NCI-H748 (cell line): ENCODE measurements at regions not wholly inside any gene's neighbourhood (a gene's known extent, or its start where the extent isn't known, plus 50 kb on each side); places are given as distances from the start of the nearest gene placed in this dataset.
"Not testable (repeated sequence)": the region's sequence is repeated elsewhere in the genome, so short reads cannot be mapped to it uniquely, and the experiment has no call there.

Experiments
- DNase-seq: peaks from one replicate; lab custom pipeline; 2025; ENCODE audit not compliant: unreplicated experiment; lab: John Stamatoyannopoulos, UW

- DNase-seq = no peak
Observed at GRCh38 chr4:38278255-38278654, 318.1 kb downstream of the PTTG2 start.

- DNase-seq = no peak
Observed at GRCh38 chr4:38279077-38279476, 318.9 kb downstream of the PTTG2 start.

GRCh38 chr4:38279650-38280322 lies 319.6 kb downstream of the PTTG2 start:
- peak; percentile 52 for DNase-seq

GRCh38 chr4:38280323-38280706 lies 320.1 kb downstream of the PTTG2 start:
- DNase-seq = no peak

- no peak for DNase-seq
Observed at GRCh38 chr4:38281371-38282071, 321.3 kb downstream of the PTTG2 start.

GRCh38 chr4:38283724-38284123 lies 323.5 kb downstream of the PTTG2 start:
- DNase-seq = no peak

- no peak for DNase-seq
Observed at GRCh38 chr4:38284294-38285030, 324.3 kb downstream of the PTTG2 start.

- peak; percentile 16 for DNase-seq
Observed at GRCh38 chr4:38287101-38287851, 327.1 kb downstream of the PTTG2 start.

GRCh38 chr4:38289553-38289952 lies 329.4 kb downstream of the PTTG2 start:
- no peak for DNase-seq

GRCh38 chr4:38290366-38290765 lies 330.2 kb downstream of the PTTG2 start:
- DNase-seq = no peak

GRCh38 chr4:38290914-38291313 lies 330.7 kb downstream of the PTTG2 start:
- no peak for DNase-seq

- DNase-seq = no peak
Observed at GRCh38 chr4:38292529-38292928, 332.3 kb downstream of the PTTG2 start.

GRCh38 chr4:38294238-38294637 lies 334.0 kb downstream of the PTTG2 start:
- DNase-seq = no peak

GRCh38 chr4:38297061-38297460 lies 336.9 kb downstream of the PTTG2 start:
- no peak for DNase-seq

- DNase-seq = no peak
Observed at GRCh38 chr4:38298868-38299713, 338.9 kb downstream of the PTTG2 start.

GRCh38 chr4:38302910-38303309 lies 342.7 kb downstream of the PTTG2 start:
- no peak for DNase-seq

GRCh38 chr4:38304460-38304859 lies 344.3 kb downstream of the PTTG2 start:
- DNase-seq = not testable (repeated sequence)

- DNase-seq = no peak
Observed at GRCh38 chr4:38306482-38307071, 346.4 kb downstream of the PTTG2 start.

GRCh38 chr4:38308728-38309311 lies 348.6 kb downstream of the PTTG2 start:
- no peak for DNase-seq

- DNase-seq = no peak
Observed at GRCh38 chr4:38309471-38309870, 349.3 kb downstream of the PTTG2 start.
